AG04449 (cell line): ENCODE measurements at regions not wholly inside any gene's neighbourhood (a gene's known extent, or its start where the extent isn't known, plus 50 kb on each side); places are given as distances from the start of the nearest gene placed in this dataset.

Experiments used
- CTCF ChIA-PET: fragments of 350-600 bp; formaldehyde crosslinking; extraction: SDS; loops from one replicate; lab custom pipeline; 2021; ENCODE audit warnings: antibody characterized with exemption; lab: Yijun Ruan, JAX
- POLR2A ChIA-PET: fragments of 400-600, 350-600 bp; formaldehyde crosslinking; extraction: SDS; loops from one replicate; lab custom pipeline; 2020; ENCODE audit warnings: antibody characterized with exemption, inconsistent platforms; lab: Yijun Ruan, JAX
- DNase-seq: peaks from one replicate; pipeline ENCODE4 v3.0.0-alpha.2; 2010; ENCODE audit warnings: low read depth, low spot score
- H3K4me3 ChIP-seq: 2 replicates; pipeline ENCODE4 v1.5.1; 2011; ENCODE audit warnings: low read depth, mild to moderate bottlenecking, control low read depth, low read length
- CTCF ChIP-seq: IDR thresholded peaks from one replicate; pipeline ENCODE4 v1.5.1; 2011; ENCODE audit warnings: mild to moderate bottlenecking, moderate library complexity, low read length, control low read depth, inconsistent platforms; ENCODE audit not compliant: insufficient read depth; ENCODE audit errors: missing control alignments

DNA sequence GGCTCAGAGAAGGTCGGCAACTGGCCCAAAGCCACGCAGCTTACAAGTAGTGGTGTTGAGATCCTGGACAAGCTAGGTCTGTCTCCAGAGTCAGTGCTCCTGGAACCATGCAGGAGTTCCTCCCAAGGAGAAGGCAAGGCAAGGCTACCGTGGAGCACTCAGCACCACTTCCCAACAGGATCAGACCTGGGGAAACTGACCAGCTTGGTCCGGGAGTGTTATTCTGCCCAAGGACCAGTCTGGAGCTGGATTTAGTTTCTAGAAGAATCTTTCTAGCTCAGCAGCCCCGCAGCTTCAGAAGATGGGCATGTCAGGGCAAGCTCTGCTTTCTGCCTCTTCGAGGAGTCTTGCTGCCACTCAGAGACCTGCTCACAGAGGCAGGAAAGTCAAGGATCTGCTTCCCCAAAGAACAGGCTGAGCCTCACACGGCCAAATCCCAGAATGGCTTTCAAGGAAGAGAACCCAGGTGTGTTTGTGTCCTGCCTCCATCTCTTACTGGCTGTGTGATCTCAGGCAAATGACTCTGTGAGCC is 302.8 kb downstream of the MATN1 start:
- TF ChIP-seq CTCF, result no peak
- no peak for DNase-seq
- CTCF ChIA-PET, result interaction anchor here (1.4 kb wide), 1 partner anchor 41 kb away, joined by 5 read pairs; no protein-coding TSS in a partner anchor
- POLR2A ChIA-PET, result no interaction called here
- H3K4me3 ChIP-seq, result no peak overlapping the region

DNA sequence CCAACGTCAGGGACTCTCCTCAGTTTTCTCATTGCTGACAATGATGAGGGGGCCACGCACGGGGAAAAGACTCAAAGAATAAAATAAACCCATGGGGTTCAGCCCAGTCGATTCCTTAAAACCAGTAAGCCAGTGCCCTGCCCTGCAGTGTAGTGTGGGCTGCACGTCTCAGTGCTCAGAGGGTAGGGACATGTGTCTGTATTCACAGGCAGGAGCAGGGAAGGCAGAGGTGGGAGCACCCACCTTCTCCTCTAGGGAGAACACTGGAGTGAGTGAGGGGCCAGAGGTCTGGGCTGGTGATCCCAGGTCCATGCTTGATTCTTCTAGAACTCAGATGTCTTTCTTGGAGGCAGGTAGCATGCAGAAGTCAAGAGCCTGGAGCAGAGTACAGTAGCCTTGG is 303.6 kb downstream of the MATN1 start:
- no peak for TF ChIP-seq CTCF
- DNase-seq, result no peak
- H3K4me3 ChIP-seq, result no peak overlapping the region
- CTCF ChIA-PET, result interaction anchor here (1.4 kb wide), 1 partner anchor 40 kb away, joined by 5 read pairs; no protein-coding TSS in a partner anchor
- POLR2A ChIA-PET, result no interaction called here

GRCh38 chr1:30418939-30419720 is 304.3 kb downstream of the MATN1 start:
- no peak for DNase-seq
- TF ChIP-seq CTCF, result no peak
- no peak overlapping the region for H3K4me3 ChIP-seq
- POLR2A ChIA-PET, result no interaction called here
- CTCF ChIA-PET, result interaction anchor here (0.9 kb wide), 1 partner anchor 10 kb away, joined by 3 read pairs; no protein-coding TSS in a partner anchor

DNA sequence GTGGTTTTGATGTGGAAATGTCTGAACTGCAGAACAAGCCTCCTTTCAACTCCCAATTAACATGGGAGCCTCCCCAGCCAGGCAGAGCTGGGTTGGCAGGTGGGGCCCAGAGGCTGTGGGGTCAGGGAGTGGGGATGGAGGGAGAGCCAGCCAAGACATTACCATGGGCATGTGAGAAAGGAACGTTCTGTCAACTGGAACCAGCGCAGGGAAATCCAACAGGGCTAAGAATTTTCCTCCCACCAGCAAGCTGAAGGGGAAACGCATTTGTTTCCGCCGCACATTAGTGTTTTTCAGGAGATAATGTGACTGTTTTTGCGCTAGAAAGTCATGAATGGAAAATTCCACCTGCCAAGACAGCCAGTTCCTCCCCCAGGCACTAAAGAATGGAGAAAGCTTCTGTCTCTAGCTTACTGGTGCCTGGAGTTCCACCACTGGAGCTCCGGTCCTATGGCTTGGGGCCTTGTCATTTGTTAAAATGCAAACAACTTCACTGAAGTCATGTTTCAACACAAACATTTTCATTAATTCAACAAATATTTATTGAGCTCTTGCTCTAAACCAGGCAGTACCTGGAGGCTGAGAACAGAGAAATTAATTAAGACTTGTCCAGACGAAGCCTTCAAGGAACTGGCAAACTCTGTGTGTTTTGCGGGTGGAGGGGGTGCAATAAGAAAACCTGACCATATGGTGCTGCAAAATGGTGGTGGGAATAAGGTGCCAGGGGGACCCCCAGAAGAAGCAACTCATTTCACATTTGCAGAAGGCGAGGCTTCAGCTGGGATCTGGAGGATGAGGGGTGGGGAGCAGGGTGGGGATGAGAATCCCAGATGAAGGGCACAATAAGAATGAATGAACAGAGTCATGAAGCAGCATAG is 305.1 kb downstream of the MATN1 start:
- DNase-seq, result no peak
- no peak overlapping the region for H3K4me3 ChIP-seq
- ChIA-PET POLR2A (no interaction called here), CTCF (interaction anchor here (0.9 kb wide), 1 partner anchor 11 kb away, joined by 3 read pairs; no protein-coding TSS in a partner anchor)
- no peak for TF ChIP-seq CTCF

- no peak for DNase-seq
- no peak for TF ChIP-seq CTCF
- POLR2A ChIA-PET, result no interaction called here
- CTCF ChIA-PET, result interaction anchor here (0.9 kb wide), 1 partner anchor 11 kb away, joined by 3 read pairs; no protein-coding TSS in a partner anchor
- H3K4me3 ChIP-seq, result no peak overlapping the region
Observed at GRCh38 chr1:30417701-30418046, 305.7 kb downstream of the MATN1 start.
